ENCODE measurements at regions not wholly inside any gene's neighbourhood (a gene's known extent, or its start where the extent isn't known, plus 50 kb on each side); places are given as distances from the start of the nearest gene placed in this dataset.
A peak's percentile ranks its signal among the peaks of the same experiment; 100 is the strongest.

DNA sequence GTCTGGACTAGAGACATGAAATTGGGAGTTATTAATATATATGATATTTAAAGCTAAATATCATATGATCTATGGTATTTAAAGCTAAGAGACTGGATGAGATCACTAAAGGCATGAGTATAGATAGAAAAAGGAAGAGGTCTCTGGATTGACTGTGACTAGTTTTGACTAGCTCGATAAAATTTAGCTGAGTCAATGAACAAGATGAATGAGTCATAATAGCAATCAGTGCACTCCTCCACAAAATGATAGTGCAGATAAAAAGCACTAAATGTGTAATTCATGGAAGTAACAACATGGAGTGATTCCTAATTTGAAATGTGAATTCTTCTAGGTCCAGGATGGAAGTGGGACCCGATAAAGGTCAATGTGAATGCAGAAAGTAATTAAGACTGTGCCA, 127.4 kb downstream of the PFDN4 start:
- ATAC-seq: peak; percentile 75
- no peak for TF ChIP-seq ISL1 (CRISPR knock-in tag; IDR thresholded peaks at IDR 0.05)
- TF ChIP-seq SNAI2 (CRISPR knock-in tag; IDR thresholded peaks at IDR 0.05): no peak
- TF ChIP-seq, protein P1, sequence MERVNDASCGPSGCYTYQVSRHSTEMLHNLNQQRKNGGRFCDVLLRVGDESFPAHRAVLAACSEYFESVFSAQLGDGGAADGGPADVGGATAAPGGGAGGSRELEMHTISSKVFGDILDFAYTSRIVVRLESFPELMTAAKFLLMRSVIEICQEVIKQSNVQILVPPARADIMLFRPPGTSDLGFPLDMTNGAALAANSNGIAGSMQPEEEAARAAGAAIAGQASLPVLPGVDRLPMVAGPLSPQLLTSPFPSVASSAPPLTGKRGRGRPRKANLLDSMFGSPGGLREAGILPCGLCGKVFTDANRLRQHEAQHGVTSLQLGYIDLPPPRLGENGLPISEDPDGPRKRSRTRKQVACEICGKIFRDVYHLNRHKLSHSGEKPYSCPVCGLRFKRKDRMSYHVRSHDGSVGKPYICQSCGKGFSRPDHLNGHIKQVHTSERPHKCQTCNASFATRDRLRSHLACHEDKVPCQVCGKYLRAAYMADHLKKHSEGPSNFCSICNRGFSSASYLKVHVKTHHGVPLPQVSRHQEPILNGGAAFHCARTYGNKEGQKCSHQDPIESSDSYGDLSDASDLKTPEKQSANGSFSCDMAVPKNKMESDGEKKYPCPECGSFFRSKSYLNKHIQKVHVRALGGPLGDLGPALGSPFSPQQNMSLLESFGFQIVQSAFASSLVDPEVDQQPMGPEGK (CRISPR knock-in tag; IDR thresholded peaks at IDR 0.05; ENCODE audit: borderline replicate concordance): no peak
- TF ChIP-seq ARNTL (CRISPR knock-in tag; IDR thresholded peaks at IDR 0.05; ENCODE audit: borderline replicate concordance, low read depth): no peak
- TF ChIP-seq, protein P2, sequence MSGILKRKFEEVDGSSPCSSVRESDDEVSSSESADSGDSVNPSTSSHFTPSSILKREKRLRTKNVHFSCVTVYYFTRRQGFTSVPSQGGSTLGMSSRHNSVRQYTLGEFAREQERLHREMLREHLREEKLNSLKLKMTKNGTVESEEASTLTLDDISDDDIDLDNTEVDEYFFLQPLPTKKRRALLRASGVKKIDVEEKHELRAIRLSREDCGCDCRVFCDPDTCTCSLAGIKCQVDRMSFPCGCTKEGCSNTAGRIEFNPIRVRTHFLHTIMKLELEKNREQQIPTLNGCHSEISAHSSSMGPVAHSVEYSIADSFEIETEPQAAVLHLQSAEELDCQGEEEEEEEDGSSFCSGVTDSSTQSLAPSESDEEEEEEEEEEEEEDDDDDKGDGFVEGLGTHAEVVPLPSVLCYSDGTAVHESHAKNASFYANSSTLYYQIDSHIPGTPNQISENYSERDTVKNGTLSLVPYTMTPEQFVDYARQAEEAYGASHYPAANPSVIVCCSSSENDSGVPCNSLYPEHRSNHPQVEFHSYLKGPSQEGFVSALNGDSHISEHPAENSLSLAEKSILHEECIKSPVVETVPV (CRISPR knock-in tag; IDR thresholded peaks at IDR 0.05): no peak
- TF ChIP-seq RARB (CRISPR knock-in tag; IDR thresholded peaks at IDR 0.05): no peak
- TF ChIP-seq PPARA (CRISPR knock-in tag; IDR thresholded peaks at IDR 0.05; ENCODE audit: borderline replicate concordance): no peak
- no peak for TF ChIP-seq TOX (CRISPR knock-in tag; IDR thresholded peaks at IDR 0.05; ENCODE audit: borderline replicate concordance)
- TF ChIP-seq TCF4 (CRISPR knock-in tag; IDR thresholded peaks at IDR 0.05; ENCODE audit: borderline replicate concordance): no peak
- TF ChIP-seq ZFP3 (CRISPR knock-in tag; IDR thresholded peaks at IDR 0.05): no peak
- TF ChIP-seq, protein P3, sequence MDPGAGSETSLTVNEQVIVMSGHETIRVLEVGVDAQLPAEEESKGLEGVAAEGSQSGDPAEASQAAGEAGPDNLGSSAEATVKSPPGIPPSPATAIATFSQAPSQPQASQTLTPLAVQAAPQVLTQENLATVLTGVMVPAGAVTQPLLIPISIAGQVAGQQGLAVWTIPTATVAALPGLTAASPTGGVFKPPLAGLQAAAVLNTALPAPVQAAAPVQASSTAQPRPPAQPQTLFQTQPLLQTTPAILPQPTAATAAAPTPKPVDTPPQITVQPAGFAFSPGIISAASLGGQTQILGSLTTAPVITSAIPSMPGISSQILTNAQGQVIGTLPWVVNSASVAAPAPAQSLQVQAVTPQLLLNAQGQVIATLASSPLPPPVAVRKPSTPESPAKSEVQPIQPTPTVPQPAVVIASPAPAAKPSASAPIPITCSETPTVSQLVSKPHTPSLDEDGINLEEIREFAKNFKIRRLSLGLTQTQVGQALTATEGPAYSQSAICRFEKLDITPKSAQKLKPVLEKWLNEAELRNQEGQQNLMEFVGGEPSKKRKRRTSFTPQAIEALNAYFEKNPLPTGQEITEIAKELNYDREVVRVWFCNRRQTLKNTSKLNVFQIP (CRISPR knock-in tag; IDR thresholded peaks at IDR 0.05; ENCODE audit: borderline replicate concordance, low read depth): no peak
- TF ChIP-seq ZFP30 (CRISPR knock-in tag; IDR thresholded peaks at IDR 0.05): no peak
- TF ChIP-seq ZNF8 (CRISPR knock-in tag; IDR thresholded peaks at IDR 0.05): no peak
- no peak for TF ChIP-seq BACH2 (CRISPR knock-in tag; IDR thresholded peaks at IDR 0.05; ENCODE audit: borderline replicate concordance)
- no peak for TF ChIP-seq GLIS3 (CRISPR knock-in tag; IDR thresholded peaks at IDR 0.05)

DNA sequence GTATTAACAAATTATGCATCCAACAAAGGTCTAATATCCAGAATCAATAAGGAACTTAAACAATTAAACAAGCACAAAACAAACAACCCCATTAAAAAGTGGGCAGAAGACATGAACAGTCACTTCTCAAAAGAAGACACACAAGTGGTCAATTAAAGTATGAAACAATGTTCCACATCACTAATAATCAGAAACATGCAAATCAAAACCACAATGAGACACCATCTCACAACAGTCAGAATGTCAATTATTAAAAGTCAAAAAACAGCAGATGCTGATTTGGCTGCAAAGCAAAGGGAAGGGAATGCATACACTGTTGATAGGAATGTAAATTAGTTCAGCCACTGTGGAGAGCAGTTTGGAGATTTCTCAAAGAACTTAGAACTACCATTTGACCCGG, 129.3 kb downstream of the PFDN4 start:
- TF ChIP-seq CSDC2 (CRISPR knock-in tag; IDR thresholded peaks at IDR 0.05) (no peak), SNAI2 (CRISPR knock-in tag; IDR thresholded peaks at IDR 0.05) (no peak), OSR1 (CRISPR knock-in tag; IDR thresholded peaks at IDR 0.05) (no peak), RARB (CRISPR knock-in tag; IDR thresholded peaks at IDR 0.05) (no peak), ZFP30 (CRISPR knock-in tag; IDR thresholded peaks at IDR 0.05) (no peak), ZNF565 (CRISPR knock-in tag; conservative IDR thresholded peaks at IDR 0.05; ENCODE audit: low read depth) (no peak), TOX (CRISPR knock-in tag; IDR thresholded peaks at IDR 0.05; ENCODE audit: borderline replicate concordance) (no peak)
- TF ChIP-seq, protein P4, sequence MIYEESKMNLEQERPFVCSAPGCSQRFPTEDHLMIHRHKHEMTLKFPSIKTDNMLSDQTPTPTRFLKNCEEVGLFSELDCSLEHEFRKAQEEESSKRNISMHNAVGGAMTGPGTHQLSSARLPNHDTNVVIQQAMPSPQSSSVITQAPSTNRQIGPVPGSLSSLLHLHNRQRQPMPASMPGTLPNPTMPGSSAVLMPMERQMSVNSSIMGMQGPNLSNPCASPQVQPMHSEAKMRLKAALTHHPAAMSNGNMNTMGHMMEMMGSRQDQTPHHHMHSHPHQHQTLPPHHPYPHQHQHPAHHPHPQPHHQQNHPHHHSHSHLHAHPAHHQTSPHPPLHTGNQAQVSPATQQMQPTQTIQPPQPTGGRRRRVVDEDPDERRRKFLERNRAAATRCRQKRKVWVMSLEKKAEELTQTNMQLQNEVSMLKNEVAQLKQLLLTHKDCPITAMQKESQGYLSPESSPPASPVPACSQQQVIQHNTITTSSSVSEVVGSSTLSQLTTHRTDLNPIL (CRISPR knock-in tag; IDR thresholded peaks at IDR 0.05; ENCODE audit: low read depth): no peak
- ATAC-seq: no peak

DNA sequence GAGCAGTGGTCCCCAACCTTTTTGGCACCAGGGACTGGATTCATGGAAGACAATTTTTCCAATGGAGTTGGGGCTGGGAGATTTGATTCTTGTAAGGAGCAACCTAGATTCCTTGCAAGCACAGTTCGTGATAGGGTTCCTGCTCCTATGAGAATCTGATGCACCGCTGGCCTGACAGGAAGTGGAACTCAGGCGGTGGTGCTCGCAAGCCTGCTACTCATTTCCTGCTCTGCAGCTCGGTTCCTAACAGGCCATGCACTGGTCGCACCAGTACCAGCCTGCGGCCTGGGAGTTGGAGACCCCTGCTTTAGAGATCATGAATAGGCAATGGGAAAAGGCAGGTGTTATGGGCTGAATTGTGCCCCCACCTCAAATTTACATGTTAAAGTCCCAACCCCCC, 131.2 kb downstream of the PFDN4 start:
- TF ChIP-seq ZFP30 (CRISPR knock-in tag; IDR thresholded peaks at IDR 0.05): no peak
- no peak for TF ChIP-seq ZC3H10 (CRISPR knock-in tag; IDR thresholded peaks at IDR 0.05)
- no peak for TF ChIP-seq ARNTL (CRISPR knock-in tag; IDR thresholded peaks at IDR 0.05; ENCODE audit: borderline replicate concordance, low read depth)
- no peak for TF ChIP-seq TOX (CRISPR knock-in tag; IDR thresholded peaks at IDR 0.05; ENCODE audit: borderline replicate concordance)
- TF ChIP-seq ZNF70 (CRISPR knock-in tag; IDR thresholded peaks at IDR 0.05): no peak
- TF ChIP-seq ZNF565 (CRISPR knock-in tag; conservative IDR thresholded peaks at IDR 0.05; ENCODE audit: low read depth): no peak
- TF ChIP-seq, protein P1 (CRISPR knock-in tag; IDR thresholded peaks at IDR 0.05; ENCODE audit: borderline replicate concordance): no peak
- TF ChIP-seq ZNF8 (CRISPR knock-in tag; IDR thresholded peaks at IDR 0.05): no peak
- TF ChIP-seq CSDC2 (CRISPR knock-in tag; IDR thresholded peaks at IDR 0.05): no peak
- TF ChIP-seq ESRRG (CRISPR knock-in tag; IDR thresholded peaks at IDR 0.05): no peak
- TF ChIP-seq, protein P5, sequence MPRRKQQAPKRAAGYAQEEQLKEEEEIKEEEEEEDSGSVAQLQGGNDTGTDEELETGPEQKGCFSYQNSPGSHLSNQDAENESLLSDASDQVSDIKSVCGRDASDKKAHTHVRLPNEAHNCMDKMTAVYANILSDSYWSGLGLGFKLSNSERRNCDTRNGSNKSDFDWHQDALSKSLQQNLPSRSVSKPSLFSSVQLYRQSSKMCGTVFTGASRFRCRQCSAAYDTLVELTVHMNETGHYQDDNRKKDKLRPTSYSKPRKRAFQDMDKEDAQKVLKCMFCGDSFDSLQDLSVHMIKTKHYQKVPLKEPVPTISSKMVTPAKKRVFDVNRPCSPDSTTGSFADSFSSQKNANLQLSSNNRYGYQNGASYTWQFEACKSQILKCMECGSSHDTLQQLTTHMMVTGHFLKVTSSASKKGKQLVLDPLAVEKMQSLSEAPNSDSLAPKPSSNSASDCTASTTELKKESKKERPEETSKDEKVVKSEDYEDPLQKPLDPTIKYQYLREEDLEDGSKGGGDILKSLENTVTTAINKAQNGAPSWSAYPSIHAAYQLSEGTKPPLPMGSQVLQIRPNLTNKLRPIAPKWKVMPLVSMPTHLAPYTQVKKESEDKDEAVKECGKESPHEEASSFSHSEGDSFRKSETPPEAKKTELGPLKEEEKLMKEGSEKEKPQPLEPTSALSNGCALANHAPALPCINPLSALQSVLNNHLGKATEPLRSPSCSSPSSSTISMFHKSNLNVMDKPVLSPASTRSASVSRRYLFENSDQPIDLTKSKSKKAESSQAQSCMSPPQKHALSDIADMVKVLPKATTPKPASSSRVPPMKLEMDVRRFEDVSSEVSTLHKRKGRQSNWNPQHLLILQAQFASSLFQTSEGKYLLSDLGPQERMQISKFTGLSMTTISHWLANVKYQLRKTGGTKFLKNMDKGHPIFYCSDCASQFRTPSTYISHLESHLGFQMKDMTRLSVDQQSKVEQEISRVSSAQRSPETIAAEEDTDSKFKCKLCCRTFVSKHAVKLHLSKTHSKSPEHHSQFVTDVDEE (CRISPR knock-in tag; IDR thresholded peaks at IDR 0.05): no peak
- TF ChIP-seq GLIS3 (CRISPR knock-in tag; IDR thresholded peaks at IDR 0.05): no peak
- no peak for TF ChIP-seq BACH2 (CRISPR knock-in tag; IDR thresholded peaks at IDR 0.05; ENCODE audit: borderline replicate concordance)
- no peak for TF ChIP-seq OSR1 (CRISPR knock-in tag; IDR thresholded peaks at IDR 0.05)
- TF ChIP-seq, protein P2 (CRISPR knock-in tag; IDR thresholded peaks at IDR 0.05): no peak
- no peak for ATAC-seq
